ENCODE measurements at regions not wholly inside any gene's neighbourhood (a gene's known extent, or its start where the extent isn't known, plus 50 kb on each side); places are given as distances from the start of the nearest gene placed in this dataset.

GRCh38 chr4:3670521-3671519 lies 95.4 kb upstream of the ADRA2C start:
- no peaks in the 10 kb centered on the region for H3K9me3 ChIP-seq (ENCODE audit: control insufficient read depth, insufficient read depth, low read length)

GRCh38 chr4:3669553-3669949 lies 96.6 kb upstream of the ADRA2C start:
- no peak overlapping the region for H3K4me3 ChIP-seq (ENCODE audit: low read depth, low read length)
- no peak overlapping the region for H3K9ac ChIP-seq (ENCODE audit: low read depth, low read length)
- no peaks in the 10 kb centered on the region for H3K4me1 ChIP-seq (ENCODE audit: control insufficient read depth, insufficient read depth, low read length)
- no peaks in the 10 kb centered on the region for H3K9me3 ChIP-seq (ENCODE audit: control insufficient read depth, insufficient read depth, low read length)
- H3K36me3 ChIP-seq (ENCODE audit: control insufficient read depth, insufficient read depth, low read length): no peaks in the 10 kb centered on the region
- no peaks in the 10 kb centered on the region for H3K27me3 ChIP-seq (ENCODE audit: control insufficient read depth, insufficient read depth, low read length)

More at GRCh38 chr4:3670521-3671519, 95.4 kb upstream of the ADRA2C start:
- Histone ChIP-seq H3K9ac (ENCODE audit: low read depth, low read length) (no peak overlapping the region), H3K4me1 (ENCODE audit: control insufficient read depth, insufficient read depth, low read length) (no peaks in the 10 kb centered on the region), H3K36me3 (ENCODE audit: control insufficient read depth, insufficient read depth, low read length) (no peaks in the 10 kb centered on the region), H3K4me3 (ENCODE audit: low read depth, low read length) (no peak overlapping the region), H3K27me3 (ENCODE audit: control insufficient read depth, insufficient read depth, low read length) (no peaks in the 10 kb centered on the region)

DNA sequence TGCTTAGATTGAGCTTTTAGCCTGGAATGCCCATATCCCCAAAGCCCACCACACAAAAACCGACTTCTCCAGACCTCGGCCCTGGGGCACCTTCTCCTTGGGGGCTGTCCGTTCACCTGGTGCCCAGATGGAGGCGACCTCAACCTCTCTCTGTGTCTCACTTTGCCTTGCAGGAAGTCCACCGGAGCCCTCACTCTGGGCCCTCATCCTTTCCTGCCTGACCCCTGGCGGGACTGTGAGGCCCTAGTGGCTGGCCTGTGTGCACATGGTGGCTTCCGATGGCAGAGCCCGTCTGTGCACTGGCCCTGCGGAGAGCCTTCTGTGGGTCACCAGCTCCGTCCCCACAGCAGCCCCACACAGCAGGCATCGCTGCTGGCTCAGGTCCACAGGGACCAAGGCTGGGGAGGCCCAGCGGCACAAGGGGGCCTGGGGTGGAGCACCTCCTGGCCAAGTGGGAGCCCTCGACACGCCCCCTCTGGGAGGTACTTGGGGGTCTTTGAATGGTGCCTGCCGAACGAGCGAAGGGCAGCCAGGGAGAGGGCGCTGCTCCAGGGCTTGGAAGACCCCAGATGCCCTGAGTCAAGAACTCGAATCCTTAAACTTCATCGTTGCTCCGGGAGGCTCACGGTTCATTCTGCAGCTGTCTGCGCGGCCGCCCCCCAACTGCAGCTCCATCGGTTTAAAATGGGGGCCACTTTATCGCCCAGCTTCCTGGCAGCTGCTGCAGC lies 97.2 kb upstream of the ADRA2C start:
- H3K27me3 ChIP-seq (ENCODE audit: control insufficient read depth, insufficient read depth, low read length): no peaks in the 10 kb centered on the region

DNA sequence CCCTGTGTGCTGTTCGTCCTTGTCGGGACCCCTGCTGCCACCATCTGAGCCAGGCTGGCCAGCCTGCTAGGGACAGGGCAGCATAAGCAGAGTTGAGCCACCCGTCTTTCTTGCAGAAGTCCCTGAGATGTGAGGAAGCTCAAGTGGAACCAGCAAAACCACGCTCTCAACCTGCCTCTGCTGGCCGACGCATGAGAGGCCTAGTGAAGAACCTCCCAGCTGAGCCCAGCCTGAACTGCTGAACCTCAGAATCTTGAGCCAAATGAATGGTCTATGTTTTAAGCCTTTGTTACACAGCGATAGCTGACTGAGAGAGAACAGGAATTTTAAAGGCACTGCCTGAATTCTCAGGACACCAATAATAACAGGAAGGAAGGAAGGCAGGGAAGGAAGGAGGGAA lies 98.9 kb upstream of the ADRA2C start:
- no peaks in the 10 kb centered on the region for H3K27me3 ChIP-seq (ENCODE audit: control insufficient read depth, insufficient read depth, low read length)
- H3K4me3 ChIP-seq (ENCODE audit: low read depth, low read length): no peak overlapping the region
- H3K9ac ChIP-seq (ENCODE audit: low read depth, low read length): no peak overlapping the region
- no peaks in the 10 kb centered on the region for H3K9me3 ChIP-seq (ENCODE audit: control insufficient read depth, insufficient read depth, low read length)
- H3K4me1 ChIP-seq (ENCODE audit: control insufficient read depth, insufficient read depth, low read length): no peaks in the 10 kb centered on the region
- no peaks in the 10 kb centered on the region for H3K36me3 ChIP-seq (ENCODE audit: control insufficient read depth, insufficient read depth, low read length)

More for the DNA sequence above, 97.2 kb upstream of the ADRA2C start:
- no peaks in the 10 kb centered on the region for H3K9me3 ChIP-seq (ENCODE audit: control insufficient read depth, insufficient read depth, low read length)
- no peak overlapping the region for H3K4me3 ChIP-seq (ENCODE audit: low read depth, low read length)
- no peaks in the 10 kb centered on the region for H3K4me1 ChIP-seq (ENCODE audit: control insufficient read depth, insufficient read depth, low read length)
- no peaks in the 10 kb centered on the region for H3K36me3 ChIP-seq (ENCODE audit: control insufficient read depth, insufficient read depth, low read length)
- H3K9ac ChIP-seq (ENCODE audit: low read depth, low read length): no peak overlapping the region

GRCh38 chr4:3666263-3666662 lies 99.9 kb upstream of the ADRA2C start:
- Histone ChIP-seq H3K4me3 (ENCODE audit: low read depth, low read length) (no peak overlapping the region), H3K9me3 (ENCODE audit: control insufficient read depth, insufficient read depth, low read length) (no peaks in the 10 kb centered on the region), H3K9ac (ENCODE audit: low read depth, low read length) (no peak overlapping the region), H3K36me3 (ENCODE audit: control insufficient read depth, insufficient read depth, low read length) (no peaks in the 10 kb centered on the region), H3K4me1 (ENCODE audit: control insufficient read depth, insufficient read depth, low read length) (no peaks in the 10 kb centered on the region), H3K27me3 (ENCODE audit: control insufficient read depth, insufficient read depth, low read length) (no peaks in the 10 kb centered on the region)

GRCh38 chr4:3665360-3665891 lies 100.8 kb upstream of the ADRA2C start:
- H3K9ac ChIP-seq (ENCODE audit: low read depth, low read length): no peak overlapping the region
- H3K9me3 ChIP-seq (ENCODE audit: control insufficient read depth, insufficient read depth, low read length): no peaks in the 10 kb centered on the region
- no peak overlapping the region for H3K4me3 ChIP-seq (ENCODE audit: low read depth, low read length)
- no peaks in the 10 kb centered on the region for H3K36me3 ChIP-seq (ENCODE audit: control insufficient read depth, insufficient read depth, low read length)
- no peaks in the 10 kb centered on the region for H3K4me1 ChIP-seq (ENCODE audit: control insufficient read depth, insufficient read depth, low read length)
- no peaks in the 10 kb centered on the region for H3K27me3 ChIP-seq (ENCODE audit: control insufficient read depth, insufficient read depth, low read length)

DNA sequence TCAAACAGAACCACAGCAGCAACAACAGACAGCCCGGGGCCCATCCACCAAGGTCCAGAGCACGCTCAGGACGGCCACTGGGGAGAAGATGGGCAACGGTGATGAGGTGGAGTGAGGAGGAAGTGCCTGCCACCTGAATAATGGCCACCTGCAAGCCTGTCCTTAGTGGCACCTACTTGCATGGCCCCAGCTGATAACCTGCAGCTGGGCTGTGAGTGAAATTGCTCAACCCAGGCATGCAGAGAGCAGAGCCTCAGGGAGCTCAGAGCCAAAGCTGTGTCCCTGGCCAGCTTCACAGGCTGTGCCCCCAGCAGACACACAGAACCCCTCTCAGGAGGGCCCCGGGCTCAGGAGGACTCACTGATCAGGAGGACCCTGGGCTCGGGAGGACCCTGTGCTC lies 102.4 kb upstream of the ADRA2C start:
- Histone ChIP-seq H3K9ac (ENCODE audit: low read depth, low read length) (no peak overlapping the region), H3K4me1 (ENCODE audit: control insufficient read depth, insufficient read depth, low read length) (no peaks in the 10 kb centered on the region), H3K27me3 (ENCODE audit: control insufficient read depth, insufficient read depth, low read length) (no peaks in the 10 kb centered on the region), H3K4me3 (ENCODE audit: low read depth, low read length) (no peak overlapping the region), H3K36me3 (ENCODE audit: control insufficient read depth, insufficient read depth, low read length) (no peaks in the 10 kb centered on the region), H3K9me3 (ENCODE audit: control insufficient read depth, insufficient read depth, low read length) (no peaks in the 10 kb centered on the region)

GRCh38 chr4:3662516-3662915 lies 103.7 kb upstream of the ADRA2C start:
- Histone ChIP-seq H3K9ac (ENCODE audit: low read depth, low read length) (no peak overlapping the region), H3K27me3 (ENCODE audit: control insufficient read depth, insufficient read depth, low read length) (no peaks in the 10 kb centered on the region), H3K4me3 (ENCODE audit: low read depth, low read length) (no peak overlapping the region), H3K36me3 (ENCODE audit: control insufficient read depth, insufficient read depth, low read length) (no peaks in the 10 kb centered on the region), H3K9me3 (ENCODE audit: control insufficient read depth, insufficient read depth, low read length) (no peaks in the 10 kb centered on the region), H3K4me1 (ENCODE audit: control insufficient read depth, insufficient read depth, low read length) (no peaks in the 10 kb centered on the region)

DNA sequence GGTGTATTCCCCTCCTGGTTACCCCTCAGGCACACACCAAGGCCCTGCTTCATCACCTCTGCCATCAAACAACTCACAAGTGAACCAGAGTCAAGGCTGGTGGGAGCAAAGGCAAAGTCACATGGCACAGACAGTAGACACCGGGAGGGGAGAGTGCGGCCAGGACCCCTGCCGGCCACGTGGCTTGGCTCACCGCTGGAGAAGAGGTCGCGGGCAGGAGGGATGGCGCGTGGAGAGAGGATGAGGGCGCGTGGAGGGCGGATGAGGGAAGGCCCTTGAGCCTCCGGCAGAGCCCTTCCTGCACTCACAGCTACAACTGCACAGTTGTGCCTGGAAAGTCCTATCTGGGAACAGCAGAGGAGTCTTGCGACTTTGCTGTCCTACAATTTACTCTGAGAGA lies 104.2 kb upstream of the ADRA2C start:
- Histone ChIP-seq H3K9ac (ENCODE audit: low read depth, low read length) (no peak overlapping the region), H3K27me3 (ENCODE audit: control insufficient read depth, insufficient read depth, low read length) (no peaks in the 10 kb centered on the region), H3K4me1 (ENCODE audit: control insufficient read depth, insufficient read depth, low read length) (no peaks in the 10 kb centered on the region), H3K4me3 (ENCODE audit: low read depth, low read length) (no peak overlapping the region), H3K9me3 (ENCODE audit: control insufficient read depth, insufficient read depth, low read length) (no peaks in the 10 kb centered on the region), H3K36me3 (ENCODE audit: control insufficient read depth, insufficient read depth, low read length) (no peaks in the 10 kb centered on the region)

DNA sequence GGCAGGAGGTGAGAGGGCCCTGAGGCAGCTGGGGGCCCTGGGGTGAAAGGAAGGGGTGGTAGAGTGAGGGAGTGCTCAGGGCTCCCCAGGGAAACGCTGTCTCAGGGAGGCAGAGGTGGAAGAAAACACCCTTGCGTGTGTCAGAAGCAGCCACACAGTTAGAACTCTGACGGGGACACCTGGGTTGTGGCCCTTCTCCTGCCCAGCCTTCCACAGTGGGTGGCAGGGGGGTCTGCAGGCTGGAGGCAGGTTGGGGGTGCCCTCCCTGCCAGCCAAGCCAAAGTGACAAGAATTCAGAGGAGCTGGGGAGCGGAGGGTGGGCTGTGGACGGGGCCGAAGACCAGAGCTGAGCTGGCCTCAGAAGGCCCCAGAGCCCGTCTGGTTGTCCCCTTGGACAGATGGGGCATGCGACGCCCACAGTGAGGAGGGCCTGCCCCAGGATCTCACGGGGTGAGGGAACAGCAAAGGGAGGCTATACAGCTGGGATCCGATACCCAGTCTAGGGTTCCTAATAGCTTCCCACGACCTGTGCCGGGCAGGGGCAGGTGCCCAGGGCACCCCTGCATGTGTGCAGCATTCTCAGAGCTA lies 105.2 kb upstream of the ADRA2C start:
- Histone ChIP-seq H3K9ac (ENCODE audit: low read depth, low read length) (no peak overlapping the region), H3K4me1 (ENCODE audit: control insufficient read depth, insufficient read depth, low read length) (no peaks in the 10 kb centered on the region), H3K27me3 (ENCODE audit: control insufficient read depth, insufficient read depth, low read length) (no peaks in the 10 kb centered on the region), H3K4me3 (ENCODE audit: low read depth, low read length) (no peak overlapping the region), H3K9me3 (ENCODE audit: control insufficient read depth, insufficient read depth, low read length) (no peaks in the 10 kb centered on the region), H3K36me3 (ENCODE audit: control insufficient read depth, insufficient read depth, low read length) (no peaks in the 10 kb centered on the region)

DNA sequence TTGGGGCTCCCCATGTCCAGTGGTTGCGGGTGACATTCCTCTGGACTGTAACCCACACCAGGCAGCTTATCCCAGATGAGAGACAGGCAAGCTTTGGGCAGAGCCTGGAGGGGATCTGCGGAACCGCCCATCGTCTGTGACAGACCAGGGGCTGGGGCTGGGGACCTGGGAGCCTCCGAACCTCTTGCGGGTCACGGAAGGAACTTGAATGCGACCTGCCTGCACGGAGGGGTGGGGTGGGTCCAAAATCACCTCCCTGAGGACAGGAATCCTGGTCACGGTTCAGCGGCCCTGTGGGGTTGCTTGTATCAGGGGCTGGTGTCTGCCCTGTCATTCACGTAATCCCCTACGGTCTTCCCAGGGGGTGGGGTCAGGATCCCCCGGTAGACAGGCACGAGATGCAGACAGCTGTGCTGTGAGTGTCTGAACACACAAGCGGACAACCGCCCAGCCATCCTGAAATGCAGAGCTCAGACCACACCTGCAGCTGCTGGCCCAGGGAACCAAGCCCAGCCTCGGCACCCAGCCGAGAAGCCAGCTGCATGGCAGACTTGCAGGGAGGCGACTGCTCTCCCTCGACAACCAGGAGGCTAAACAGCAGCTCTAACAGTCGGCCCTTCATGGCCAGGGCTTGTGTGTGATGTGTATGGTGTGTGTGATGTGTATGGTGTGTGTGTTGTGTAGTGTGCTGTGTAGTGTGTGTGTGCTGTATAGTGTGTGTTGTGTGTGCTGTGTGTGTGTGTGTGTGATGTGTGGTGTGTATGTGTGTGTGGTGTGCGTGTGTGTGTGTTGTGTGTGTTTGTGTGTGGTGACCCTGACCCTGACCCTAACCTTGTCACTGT lies 105.9 kb upstream of the ADRA2C start:
- H3K4me3 ChIP-seq (ENCODE audit: low read depth, low read length): no peak overlapping the region
- no peak overlapping the region for H3K9ac ChIP-seq (ENCODE audit: low read depth, low read length)
- no peaks in the 10 kb centered on the region for H3K4me1 ChIP-seq (ENCODE audit: control insufficient read depth, insufficient read depth, low read length)
- no peaks in the 10 kb centered on the region for H3K9me3 ChIP-seq (ENCODE audit: control insufficient read depth, insufficient read depth, low read length)
- H3K27me3 ChIP-seq (ENCODE audit: control insufficient read depth, insufficient read depth, low read length): no peaks in the 10 kb centered on the region
- H3K36me3 ChIP-seq (ENCODE audit: control insufficient read depth, insufficient read depth, low read length): no peaks in the 10 kb centered on the region
